GM19395 (cell line): ENCODE measurements at regions not wholly inside any gene's neighbourhood (a gene's known extent, or its start where the extent isn't known, plus 50 kb on each side); places are given as distances from the start of the nearest gene placed in this dataset.
"Not testable (repeated sequence)": the region's sequence is repeated elsewhere in the genome, so short reads cannot be mapped to it uniquely, and the experiment has no call there.

ENCODE experiments used
- ATAC-seq: cut with Tn5 transposase; IDR thresholded peaks from one replicate; pipeline ENCODE4 v1.9.1; 2021; ENCODE audit warnings: mild to moderate bottlenecking, moderate library complexity; ENCODE audit not compliant: unreplicated experiment

- no peak for ATAC-seq
Measured at GRCh38 chr3:187849016-187849654, 103.9 kb upstream of the BCL6 start.

- no peak for ATAC-seq
Measured at GRCh38 chr3:187850258-187850921, 105.1 kb upstream of the BCL6 start.

DNA sequence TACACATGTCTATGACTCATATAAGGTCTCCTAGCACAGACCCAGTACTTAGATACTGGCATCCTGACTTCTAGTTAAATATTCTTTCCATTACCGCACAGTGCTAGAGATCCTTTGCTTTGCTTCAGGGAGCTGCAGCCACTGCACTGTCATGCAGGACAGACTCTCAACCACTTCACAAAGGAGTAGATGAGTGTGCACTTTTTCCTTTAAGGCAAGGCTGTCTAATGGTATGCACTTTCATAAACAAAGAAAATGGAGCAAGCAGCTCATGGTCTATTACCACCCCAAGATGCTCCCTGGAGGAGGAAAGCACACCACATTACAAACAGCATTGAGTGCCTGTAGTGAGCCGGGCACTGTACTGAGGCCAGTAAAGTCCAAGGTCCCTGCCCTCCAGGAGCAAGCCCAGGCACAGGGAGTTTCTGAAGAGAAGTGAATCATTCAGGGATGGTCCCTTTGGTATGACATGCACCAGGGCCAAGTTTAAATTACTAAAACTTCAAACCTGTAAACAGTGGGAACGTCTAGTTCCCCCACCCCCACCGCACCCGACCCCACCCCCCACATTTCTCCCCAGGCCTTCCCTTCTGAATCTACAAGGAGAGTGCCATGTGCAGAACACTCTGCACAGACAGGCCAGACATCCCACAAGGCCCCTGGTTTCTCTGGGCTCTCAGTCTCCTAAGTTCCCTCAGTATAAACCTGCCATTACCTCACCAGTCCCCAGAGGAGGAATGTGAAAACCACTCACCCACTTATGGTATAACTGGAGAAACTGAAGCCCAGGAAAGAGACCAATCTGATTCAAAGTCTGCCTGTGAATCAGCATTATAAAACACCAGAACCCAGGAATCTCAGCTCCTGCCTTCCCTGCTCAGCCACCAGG, 107.8 kb upstream of the BCL6 start:
- ATAC-seq, result no peak

DNA sequence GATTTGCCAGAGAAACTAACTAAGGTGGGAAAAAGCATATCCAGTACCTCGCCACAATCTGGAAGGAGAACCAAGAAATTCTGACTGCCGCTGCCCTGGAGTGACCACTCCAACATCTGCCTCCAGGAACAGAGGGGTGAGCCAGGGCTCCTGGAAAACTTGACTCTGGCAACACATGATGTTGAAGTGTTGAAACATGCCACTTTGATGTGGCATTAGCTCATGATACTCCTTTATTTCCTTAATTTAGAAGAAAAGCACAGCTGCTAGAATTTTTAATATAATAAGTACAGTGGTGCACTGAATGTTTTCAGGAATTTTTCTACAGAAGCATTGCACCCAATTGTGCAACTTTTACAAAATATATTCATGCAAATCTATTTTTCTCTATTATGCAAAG, 109.9 kb upstream of the BCL6 start:
- no peak for ATAC-seq

DNA sequence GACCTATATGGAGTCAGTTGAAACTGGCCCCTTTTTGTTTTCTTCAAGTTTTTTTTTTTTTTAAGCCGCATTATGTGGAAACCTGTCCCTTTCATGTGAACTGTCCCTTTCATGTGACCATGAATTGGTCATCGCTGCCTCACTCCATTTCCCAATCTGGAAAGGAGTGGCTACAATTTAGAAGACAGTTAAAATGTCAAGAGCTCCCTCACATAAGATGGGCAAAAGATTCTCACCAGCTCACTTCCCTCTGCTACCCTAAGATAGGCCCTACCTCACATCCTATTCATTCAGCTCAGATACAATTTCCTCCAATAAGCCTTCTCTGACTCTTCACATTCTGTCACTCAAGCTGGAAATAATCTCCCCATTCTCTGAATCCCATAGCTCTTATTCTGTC, 111.3 kb upstream of the BCL6 start:
- no peak for ATAC-seq

DNA sequence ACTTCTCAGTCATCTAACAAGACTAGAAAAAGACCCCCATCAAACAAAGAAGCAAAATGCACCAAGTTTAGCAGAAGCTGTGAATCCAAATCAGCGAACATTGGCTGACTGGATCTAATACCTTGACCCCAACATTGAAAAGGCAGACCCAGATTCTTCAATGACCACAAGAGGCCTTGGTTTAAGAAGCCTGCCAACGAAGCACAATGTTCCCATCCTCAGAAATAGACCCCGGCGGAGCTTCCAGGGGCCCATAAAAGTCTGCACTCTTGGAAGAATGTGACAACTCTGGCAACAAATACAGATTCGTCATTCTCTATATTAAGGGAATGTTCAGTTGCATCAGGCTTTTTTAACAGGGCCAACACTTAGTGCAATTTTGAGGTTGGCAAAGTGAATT, 112.8 kb upstream of the BCL6 start:
- ATAC-seq, result no peak

DNA sequence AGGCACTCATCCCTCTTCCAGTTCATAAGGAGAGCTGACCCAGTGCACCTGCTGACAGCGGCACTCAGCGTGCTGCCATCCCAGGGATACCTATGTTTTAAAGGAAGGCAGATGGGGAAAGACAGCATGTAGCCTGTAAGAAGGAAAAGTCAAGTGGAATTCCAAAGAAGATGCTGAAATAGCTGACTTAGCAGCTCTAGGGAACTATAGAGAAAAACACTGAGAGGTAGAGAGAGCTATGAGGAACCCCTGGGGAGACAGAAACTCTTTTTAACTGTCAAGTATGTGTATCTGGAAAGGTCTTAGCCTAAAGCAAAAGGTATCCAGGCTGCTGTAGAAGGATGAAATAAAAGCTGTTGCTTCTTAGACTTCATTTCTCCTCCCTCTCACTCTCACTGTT, 113.4 kb upstream of the BCL6 start:
- ATAC-seq, result no peak

- ATAC-seq, result not testable (repeated sequence)
Measured at GRCh38 chr3:187862701-187863277, 117.5 kb upstream of the BCL6 start.

DNA sequence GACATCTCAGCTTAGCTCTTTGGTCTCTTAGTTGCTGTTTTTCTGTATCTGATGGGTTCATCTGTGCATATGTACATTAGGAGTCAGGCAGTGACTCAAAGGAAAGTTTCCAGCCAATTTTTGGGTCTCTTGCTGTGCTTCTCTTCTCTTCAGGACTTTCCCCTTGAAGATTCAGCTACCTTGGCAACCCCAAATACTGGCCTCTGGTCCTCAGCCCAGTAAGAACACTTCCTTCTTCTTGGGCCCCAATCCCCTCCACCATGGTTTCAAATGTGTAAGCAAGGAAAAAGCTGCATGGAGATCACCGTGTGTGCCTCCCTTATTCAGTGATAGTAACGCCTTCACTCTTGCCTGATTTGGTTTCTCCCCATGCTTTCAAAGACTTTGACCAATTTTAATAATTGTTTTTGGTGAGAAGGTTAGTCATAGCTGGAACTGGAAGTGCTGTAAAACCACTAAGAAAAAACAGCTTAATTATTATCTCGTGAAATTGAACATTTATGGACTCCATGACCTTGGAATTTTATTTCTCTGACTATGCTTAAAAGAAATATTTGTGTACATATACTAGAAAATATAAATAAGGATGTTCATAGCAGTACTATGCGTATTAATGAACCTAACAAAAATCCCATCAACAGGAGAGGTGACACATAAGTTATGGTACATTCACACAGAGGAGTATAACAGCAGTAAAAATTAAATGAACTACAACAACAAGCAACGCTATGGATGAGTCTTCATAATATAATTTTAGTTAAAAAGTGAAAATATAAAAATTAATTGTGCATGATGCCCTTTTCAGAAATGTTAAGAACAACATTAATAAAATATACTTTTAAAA, 125.3 kb upstream of the BCL6 start:
- peak; percentile 88 for ATAC-seq

DNA sequence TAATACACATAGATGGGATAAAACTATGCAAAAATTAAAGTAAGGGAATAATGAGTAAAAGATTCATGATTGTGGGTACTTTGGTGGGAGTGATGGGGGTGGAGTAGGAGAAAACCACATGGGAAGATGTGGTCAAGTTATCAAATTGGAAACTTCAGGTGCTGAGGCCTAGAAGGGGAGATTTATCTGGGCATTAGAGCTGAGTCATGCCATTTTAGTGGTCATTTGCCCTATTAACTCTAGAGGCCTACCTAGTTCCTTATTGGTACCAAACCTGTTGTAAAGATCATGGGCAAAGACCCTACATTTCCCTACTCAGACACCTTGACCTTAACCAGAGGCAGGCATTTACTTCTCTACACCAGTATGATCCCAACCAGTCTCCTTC, 125.9 kb upstream of the BCL6 start:
- no peak for ATAC-seq

- no peak for ATAC-seq
Measured at GRCh38 chr3:187871848-187872247, 126.6 kb upstream of the BCL6 start.

DNA sequence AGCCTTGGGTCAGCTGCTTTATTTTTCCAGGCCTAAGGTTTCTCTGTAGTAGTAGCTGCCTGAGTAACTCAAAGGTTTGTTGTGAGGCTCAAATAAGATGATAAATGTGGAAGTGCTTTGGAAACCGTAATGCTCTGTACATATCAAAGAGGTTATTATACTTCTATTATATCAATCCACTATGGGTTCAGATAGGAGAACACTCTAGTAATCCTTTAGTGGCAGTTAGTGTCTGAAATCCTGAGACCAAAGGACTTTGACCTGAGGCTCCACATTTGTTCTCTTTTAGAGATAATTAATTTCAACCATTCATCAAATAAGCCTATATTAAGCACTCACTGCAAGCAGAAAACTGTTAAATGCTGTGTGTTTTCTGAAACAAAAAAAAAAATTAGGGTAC, 128.6 kb upstream of the BCL6 start:
- ATAC-seq, result no peak

DNA sequence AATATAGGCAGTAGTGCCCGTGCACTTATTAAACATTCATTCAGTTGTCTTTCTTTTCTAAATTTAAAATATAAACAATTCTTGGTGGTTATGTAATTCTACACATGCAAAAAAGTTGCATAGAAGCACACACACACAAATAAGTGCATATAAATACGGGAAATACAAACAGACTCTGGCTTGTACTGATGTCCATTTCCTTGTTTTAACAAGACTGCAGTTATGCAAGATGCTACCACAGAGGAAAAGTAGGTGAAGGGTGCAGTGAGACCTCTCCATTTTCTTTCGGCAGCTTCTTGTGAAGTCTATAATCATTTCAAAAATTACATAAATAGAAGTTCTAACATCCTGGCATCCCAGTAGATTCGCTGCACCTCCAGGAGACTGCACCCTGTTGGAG, 130.6 kb upstream of the BCL6 start:
- ATAC-seq, result no peak

- no peak for ATAC-seq
Measured at GRCh38 chr3:187878772-187879518, 133.7 kb upstream of the BCL6 start.

DNA sequence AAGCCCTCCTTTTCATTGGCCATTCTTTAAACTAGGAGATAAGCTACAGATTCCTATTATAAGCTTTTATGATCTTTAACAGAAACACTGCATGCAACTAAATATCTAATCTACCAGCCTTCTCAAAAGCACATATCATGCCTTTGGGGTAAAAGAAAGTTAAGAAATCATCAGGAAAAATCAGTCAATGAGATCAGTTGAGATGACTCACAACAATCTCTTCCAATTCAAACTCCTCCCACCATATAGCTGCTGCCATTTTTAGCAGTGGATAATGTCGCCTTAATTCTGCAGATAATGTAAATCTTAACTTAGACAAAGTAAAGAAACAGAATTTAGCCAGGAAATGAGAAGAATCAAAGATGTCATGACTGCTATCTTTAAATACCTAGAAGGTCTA, 135.2 kb upstream of the BCL6 start:
- no peak for ATAC-seq

DNA sequence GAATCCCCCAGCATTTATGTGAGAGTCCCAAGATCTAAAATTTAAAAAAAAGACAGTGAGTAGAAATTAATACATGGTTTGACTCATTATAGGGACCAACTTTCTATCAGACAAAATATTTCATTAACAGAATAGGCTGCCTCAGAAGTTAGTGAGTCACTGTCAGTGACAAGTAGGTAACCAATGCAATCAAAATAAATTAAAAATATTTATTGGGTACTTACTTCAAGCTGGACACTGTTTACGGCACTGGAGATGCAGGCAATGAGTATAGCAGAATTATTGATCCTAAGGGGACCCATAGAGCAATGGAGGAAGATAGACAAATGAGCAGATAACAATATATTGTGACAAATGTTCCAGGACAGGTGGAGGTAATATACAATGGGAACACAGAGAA, 135.6 kb upstream of the BCL6 start:
- ATAC-seq, result no peak

DNA sequence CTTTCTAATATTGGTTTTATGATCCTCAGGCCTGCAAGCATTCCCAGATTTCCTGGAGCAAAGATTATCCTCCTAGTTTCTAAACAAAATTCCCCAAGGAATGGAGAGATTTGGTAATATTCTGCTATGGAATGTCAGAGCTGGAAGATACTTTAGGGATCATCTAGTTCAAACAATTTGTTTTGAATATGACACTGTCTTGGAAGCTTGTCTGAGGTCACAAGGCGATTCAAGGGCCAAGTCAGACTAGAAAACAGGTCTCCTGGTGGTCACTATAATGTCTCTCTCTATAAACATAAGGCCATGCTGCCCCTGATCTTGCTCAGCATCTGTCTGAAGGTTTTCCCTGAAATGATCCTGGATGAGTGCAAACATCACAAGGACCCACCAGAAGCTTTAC, 143.4 kb upstream of the BCL6 start:
- no peak for ATAC-seq

DNA sequence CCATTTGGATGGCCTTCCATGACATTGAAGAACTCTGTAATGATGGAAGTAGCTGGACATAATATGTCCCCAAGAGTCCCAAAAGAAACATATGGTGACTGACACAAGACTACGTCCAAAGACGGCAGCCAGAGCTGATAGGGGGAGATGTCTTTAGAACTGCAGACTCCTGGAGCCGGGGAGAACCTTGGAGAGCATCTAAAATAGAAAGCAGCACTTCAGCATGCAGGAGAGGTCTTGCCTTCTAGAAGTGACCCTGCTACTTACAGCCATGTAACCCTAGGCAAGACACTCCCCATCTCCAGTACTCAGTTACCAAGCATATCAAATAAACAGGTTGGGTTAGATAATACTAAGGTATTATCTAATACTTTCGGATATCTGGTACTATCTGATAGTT, 143.8 kb upstream of the BCL6 start:
- ATAC-seq, result no peak

- no peak for ATAC-seq
Measured at GRCh38 chr3:187889601-187890404, 144.5 kb upstream of the BCL6 start.
